SIG-M5 treated with dmso at 0.1 percent for 504 hours (cell line): ENCODE measurements at regions not wholly inside any gene's neighbourhood (a gene's known extent, or its start where the extent isn't known, plus 50 kb on each side); places are given as distances from the start of the nearest gene placed in this dataset.

Experiments
- DNase-seq: peaks from one replicate; lab custom pipeline; 2025; ENCODE audit not compliant: unreplicated experiment; lab: John Stamatoyannopoulos, UW

GRCh38 chr2:16165518-16166326 lies 225.4 kb downstream of the MYCN start:
- no peak for DNase-seq

- no peak for DNase-seq
These were observed 222.2 kb downstream of the MYCN start for GRCh38 chr2:16162491-16163040.

DNA sequence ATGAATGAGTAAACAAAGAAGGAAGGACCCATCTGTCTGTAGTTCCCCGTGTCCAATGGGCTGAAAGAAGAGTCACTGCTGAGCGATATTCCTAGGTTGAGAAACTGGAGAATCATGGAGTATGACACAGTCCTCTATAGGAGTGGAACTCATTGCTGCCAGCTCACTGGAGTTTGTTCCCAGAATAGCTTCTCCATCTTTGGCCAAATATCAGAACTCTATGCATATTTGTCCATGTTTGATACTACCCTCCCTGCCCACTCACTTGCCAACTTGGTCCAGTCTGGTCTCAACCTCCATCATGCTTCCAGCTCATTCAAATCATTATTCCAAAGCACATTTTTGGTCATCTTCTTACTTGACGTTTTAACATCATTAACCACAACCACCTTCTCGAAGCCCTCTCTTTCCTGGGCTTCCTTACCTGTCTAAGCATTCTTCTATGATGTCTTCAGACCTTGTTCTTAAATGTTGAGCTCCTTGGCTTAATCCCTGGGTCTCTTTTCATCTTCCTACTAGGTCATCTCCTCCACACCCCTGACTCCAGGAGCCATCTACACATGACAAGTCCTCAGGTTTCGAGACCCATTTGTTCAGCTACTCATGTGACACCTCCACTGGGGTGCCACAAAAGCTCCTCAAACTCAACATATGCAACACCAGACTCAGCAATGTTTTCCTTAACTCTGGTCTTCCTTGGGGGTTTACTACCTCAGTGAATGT lies 221.6 kb downstream of the MYCN start:
- DNase-seq = no peak

DNA sequence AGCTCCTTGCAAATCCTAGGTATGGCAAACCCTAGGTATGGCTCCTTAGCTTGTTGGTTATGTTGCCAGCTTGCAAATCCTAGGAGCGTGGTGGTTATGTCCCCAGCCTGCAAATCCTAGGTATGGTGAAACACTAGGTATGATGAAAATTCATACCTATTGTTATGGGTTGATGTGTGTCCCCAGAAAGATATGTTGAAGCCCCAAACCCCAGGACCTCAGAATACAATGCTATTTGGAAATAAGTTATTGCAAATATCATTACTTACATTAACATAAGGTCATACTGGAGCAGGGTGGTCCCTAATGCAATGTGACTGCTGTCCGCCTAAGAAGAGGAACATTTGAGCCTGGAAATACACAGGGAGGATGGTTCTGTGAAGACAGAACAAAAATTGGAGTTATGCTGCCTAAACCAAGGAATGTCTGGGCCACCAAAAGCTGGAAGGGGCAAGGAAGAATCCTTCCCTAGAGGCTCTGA lies 220.8 kb downstream of the MYCN start:
- DNase-seq = no peak

- DNase-seq = no peak
These were observed 220.1 kb downstream of the MYCN start for GRCh38 chr2:16160281-16161084.

DNA sequence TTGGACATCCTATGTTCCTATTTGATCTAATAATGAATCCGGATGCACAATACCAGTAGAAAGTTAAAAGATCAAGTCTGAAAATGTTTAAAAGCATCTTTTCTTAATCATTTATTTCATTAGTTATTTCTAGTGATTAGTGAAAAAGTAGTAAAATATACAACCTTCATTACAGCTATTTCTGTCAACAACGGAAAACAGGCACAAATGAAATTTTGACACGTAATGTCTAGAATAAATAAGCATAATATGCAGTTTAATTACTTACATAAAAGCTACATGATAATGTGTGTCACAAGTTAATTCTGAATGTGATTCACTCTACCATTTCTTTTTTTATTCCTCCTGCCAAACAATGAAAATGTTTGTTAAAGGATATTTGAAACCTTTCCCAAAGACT lies 216.1 kb downstream of the MYCN start:
- DNase-seq = no peak

DNA sequence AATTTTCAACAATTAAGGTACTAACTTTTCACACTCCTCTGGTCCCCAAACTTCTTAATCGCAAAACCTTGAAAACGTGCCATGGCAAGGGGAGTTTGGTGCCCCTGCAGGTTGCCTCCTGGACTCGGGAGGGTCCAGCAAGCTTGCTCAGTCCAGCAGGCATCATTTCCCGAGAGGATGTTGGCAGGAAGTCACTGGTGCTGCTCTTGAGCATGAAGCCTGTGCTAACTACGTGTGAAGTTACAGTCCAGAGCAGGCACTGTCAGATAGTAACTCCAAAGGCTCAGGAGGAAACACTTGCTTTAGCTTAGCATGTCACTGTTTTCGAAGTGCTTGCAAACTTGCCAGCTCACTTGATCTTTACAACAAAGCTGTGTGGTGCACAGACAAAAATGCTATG lies 215.4 kb downstream of the MYCN start:
- no peak for DNase-seq

DNA sequence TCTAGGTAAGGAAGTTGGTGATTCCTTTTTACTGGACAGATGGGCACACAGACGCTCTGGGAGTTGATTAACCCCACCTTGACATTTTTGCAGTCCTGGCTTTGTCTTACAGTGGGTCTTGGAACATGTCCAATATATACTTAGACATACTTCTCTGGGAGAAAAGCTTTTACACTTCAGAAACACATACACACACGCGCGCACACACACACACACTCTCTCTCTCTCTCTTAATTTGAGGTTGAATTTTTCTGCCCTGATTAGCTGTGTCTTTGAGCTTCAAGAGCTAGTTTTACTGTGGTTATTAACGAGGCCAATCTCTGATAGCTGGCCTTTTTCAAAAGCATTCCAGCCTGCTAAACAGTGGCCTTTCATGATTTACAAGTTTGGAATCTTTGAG lies 215.0 kb downstream of the MYCN start:
- DNase-seq = no peak

DNA sequence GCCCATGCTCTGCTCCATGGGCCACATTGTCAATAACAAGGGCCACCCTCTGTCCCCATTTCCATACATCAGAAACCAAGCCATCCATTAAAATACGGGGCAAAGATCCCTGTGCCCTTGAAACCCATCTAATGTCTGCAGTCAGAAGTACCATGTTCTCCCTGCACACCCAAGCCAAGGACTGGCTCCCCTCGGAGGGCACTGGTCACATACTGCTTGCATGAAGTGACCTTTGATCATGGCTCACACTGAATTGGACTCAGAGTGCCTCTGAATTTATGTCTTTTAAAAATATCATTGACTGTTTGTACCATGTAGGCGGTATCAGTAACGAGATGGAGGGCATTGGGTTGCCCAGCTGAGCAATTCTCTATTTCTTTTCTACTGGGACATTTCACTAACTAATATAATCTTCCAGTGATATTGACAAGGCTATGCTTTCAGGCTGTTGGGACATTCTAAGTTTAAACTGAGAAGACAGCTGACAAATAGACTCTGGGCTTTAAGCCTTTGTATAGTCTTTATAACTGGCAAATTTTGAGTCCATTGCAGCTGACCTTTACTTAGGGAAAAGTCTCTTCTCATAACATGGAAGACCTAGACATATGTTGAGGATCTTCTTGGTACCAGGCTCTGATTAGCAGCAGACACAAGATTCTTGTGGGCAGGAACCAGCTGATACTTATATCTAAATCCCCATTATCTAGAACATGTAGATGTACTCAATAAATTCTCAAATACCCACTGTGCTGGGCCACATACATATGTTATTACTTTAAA lies 214.3 kb downstream of the MYCN start:
- no peak for DNase-seq

- no peak for DNase-seq
These were observed 213.7 kb downstream of the MYCN start for GRCh38 chr2:16154061-16154460.

- DNase-seq = no peak
These were observed 213.3 kb downstream of the MYCN start for GRCh38 chr2:16153754-16154035.

DNA sequence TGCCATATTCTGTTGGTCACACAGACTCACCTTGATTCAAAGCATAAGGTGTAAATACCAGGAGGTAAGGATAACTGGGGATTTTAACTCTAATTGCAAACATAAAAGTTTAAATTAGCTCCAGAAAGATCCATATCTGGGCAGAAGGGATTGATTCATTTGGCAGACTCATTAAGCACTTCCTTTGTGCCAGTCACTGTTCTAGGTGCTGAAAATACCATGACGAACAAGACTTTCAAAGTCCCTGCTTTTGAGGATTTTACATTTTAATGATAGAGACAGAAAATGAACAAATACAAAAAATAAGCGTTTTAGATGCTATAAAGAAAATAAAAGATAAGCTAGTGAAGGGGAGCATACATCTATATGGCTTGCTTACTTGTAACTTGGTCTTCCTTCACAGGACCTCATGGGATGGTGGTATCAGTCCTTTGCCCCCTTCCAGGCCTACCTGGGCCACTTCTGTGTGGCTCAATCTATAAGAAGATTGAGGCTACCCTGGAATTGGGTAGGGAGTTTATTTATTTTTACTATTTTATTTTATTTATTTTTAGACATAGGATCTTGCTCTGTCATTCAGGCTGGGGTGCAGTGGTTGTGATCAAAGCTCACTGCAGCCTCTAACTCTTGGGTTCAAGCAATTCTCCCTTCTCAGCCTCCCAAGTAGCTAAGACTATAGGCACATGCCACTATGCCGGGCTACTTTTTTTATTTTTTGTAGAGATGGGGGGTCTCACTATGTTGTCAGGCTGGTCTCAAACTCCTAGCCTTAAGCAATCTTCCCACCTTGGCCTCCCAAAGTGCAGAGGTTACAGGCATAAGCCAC lies 212.8 kb downstream of the MYCN start:
- no peak for DNase-seq

DNA sequence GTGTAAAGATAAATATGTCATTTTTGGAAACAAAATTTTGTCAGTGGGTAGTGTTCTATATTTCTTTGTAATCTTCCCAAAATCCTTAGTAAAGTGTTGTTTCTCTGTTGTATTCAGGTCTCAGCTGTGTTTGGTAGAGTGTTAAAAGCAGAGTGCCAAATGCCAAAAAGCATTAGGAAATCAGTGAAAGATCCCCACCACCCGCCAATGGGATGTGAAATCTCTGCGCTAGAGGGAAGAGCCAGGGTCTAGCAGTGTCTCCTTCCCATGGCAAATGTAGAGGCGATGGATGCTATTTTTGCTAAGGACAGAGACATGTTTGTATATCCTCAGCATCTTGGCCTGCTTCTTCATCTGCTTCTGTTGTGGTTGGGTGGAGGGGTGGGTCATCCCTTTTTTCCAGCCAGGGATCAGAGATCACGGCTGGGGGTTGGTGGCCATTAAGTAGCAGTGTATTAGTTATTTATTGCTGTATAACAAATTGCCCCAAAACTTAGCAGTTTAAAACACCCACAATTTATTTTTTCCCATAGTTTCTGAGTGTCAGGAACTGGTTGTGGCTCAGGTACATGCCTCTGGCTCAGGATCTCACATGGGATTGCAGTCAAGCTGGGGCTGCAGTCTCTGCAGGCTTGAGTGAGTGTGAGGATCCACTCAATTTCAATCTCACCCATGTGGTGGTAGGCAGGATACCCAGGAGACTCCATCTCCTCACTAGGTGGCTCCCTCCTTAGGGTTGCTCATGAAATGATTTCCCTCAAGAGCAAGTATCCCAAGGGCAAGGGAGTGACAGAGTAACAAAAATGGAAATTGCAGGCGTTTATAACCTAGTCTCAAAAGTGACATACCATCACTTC lies 211.9 kb downstream of the MYCN start:
- DNase-seq = no peak

DNA sequence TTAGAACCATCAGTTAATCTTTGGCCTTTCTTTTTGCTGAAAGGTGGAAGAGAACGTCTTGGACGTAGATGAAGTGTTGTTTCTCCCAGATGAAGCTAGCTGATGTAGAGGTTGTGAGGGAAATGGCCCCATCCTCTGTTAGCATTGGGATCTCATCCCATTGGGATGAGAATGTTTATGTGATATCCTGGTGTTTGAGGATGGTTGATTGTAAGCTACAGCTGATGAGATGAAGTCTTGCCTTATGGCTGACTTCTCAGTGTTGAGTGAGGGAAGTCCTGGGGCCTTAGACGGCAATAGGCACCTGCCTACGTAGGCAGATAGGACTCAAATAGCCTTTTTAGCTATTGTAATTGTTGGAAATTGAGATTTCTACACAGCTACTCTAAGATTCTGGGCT lies 211.3 kb downstream of the MYCN start:
- DNase-seq = no peak

- DNase-seq = no peak
These were observed 210.9 kb downstream of the MYCN start for GRCh38 chr2:16151281-16151570.

DNA sequence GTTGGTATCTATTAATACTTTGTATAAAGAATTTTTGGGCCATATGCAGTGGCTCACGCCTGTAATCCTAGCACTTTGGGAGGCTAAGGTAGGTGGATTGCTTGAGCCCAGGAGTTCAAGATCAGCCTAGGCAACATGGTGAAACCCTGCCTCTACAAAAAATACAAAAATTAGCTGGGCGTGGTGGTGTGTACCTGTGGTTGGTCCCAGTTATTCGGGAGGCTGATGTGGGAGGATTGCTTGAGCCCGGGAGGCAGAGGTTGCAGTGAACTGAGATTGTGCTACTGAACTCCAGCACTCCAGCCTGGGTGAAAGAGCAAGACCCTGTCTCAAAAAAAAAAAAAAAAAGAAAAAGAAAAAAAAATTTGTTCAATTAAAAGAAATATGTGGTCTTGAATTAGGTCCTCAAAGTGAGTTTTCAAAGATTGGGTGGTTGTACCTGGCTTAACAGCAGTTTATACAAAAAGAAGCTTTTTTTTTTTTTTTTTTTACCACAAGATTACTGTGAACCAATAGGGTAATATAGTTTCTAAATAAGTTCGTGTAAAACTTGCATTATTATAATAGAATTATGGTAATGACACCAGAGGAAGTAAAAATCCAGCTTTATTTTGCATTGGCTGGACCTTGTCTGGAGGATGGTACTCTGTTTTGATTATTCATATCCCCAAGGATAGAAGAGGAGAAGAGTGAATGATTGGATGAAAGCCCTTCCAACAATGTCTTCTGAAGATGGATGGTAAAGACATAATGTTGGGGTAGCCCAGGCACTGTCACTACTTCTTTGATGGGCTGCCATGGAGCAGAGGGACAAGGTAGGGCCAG lies 210.3 kb downstream of the MYCN start:
- DNase-seq = no peak

DNA sequence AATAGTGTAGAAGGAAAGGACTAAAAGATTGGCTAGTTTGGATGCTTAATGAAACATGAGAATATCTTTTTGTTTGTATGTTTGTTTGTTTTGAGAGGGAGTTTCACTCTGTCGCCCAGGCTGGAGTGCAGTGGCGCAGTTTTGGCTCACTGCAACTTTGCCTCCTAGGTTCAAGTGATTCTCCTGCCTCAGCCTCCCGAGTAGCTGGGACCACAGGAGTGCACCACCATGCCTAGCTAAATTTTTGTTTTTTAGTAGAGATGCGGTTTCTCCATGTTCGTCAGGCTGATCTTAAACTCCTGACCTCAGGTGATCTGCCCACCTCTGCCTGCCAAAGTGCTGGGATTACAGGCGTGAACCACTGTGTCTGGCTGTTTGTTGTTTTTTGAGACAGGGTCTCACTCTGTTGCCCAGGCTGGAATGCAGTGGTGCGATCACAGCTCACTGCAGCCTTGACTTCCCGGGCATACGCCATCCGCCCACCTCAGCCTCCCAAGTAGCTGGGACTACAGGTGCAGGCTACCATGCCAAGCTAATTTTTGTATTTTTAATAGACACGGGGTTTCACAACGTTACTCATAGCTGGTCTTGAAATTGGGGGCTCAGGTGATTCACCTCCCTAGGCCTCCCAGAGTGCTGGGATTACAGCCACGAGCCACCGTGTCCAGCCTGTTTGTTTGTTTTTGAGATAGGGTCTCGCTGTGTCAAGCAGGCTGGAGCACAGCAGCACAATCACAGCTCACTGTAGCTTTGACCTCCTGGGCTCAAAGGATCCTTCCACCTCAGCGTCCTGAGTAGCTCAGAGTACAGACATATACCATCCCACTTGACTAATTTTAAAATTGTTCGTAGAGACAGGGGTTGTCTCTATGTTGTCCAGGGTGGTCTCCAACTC lies 209.2 kb downstream of the MYCN start:
- no peak for DNase-seq
